Thyroid gland (tissue), 4 donors: ENCODE measurements at regions not wholly inside any gene's neighbourhood (a gene's known extent, or its start where the extent isn't known, plus 50 kb on each side); places are given as distances from the start of the nearest gene placed in this dataset.

Experiments
- DNase-seq, 2 donors: peaks; one replicate each; pipeline ENCODE4 v3.0.0-alpha.2; 2019
- H3K27ac ChIP-seq, 3 donors: fragments of 200-600 bp; sonication (generic); 1 replicate in 2 of 3; 2 replicates in 1 of 3; pipeline ENCODE4 v1.5.1; 2016 to 2019; ENCODE audit warnings: mild to moderate bottlenecking in 1 of 3, moderate library complexity in 1 of 3
- H3K27me3 ChIP-seq: fragments of 200-600 bp; sonication (generic); one replicate; pipeline ENCODE4 v1.5.1; 2019
- H3K36me3 ChIP-seq, 2 donors: fragments of 200-600 bp; sonication (generic); one replicate each; pipeline ENCODE4 v1.5.1; 2016 to 2019
- H3K4me1 ChIP-seq, 2 donors: fragments of 200-600 bp; sonication (generic); one replicate each; pipeline ENCODE4 v1.5.1; 2017 to 2019
- H3K4me3 ChIP-seq, 3 donors: fragments of 200-600 bp; sonication (generic); replicated peaks in 1 of 3; 1 replicate in 2 of 3; 2 replicates in 1 of 3; pipeline ENCODE4 v1.5.1; 2016; ENCODE audit warnings: mild to moderate bottlenecking in 1 of 3
- H3K9me3 ChIP-seq: fragments of 200-600 bp; sonication (generic); one replicate; pipeline ENCODE4 v1.5.1; 2017
- POLR2A ChIP-seq, 2 donors: fragments of 450-650 bp; IDR thresholded peaks; one replicate each; pipeline ENCODE4 v1.6.1; 2017; ENCODE audit warnings: antibody characterized with exemption in 2 of 2, mild to moderate bottlenecking in 2 of 2, moderate library complexity in 1 of 2
- WGBS, 2 donors: methylation state at CpG; one replicate each; pipeline ENCODE4 v1.1.5; 2017; 5-methylcytosine and 5-hydroxymethylcytosine counted together
- intact Hi-C: fragments of 100-400 bp; cut with DNase I; formaldehyde crosslinking; loops from one replicate; pipeline ENCODE4 v1.15.1; 2023
- TF ChIP-seq, protein P1 (sequence below), 6 experiments: fragments of 200-600 bp in 3 of 6; fragments of 450-650 bp in 3 of 6; sonication (generic) in 3 of 6; IDR thresholded peaks; one replicate each; pipeline ENCODE4 v1.5.1; 2016 to 2019; ENCODE audit warnings: antibody characterized with exemption in 6 of 6, mild to moderate bottlenecking in 2 of 6, inconsistent platforms in 1 of 6, moderate library complexity in 1 of 6

DNA sequence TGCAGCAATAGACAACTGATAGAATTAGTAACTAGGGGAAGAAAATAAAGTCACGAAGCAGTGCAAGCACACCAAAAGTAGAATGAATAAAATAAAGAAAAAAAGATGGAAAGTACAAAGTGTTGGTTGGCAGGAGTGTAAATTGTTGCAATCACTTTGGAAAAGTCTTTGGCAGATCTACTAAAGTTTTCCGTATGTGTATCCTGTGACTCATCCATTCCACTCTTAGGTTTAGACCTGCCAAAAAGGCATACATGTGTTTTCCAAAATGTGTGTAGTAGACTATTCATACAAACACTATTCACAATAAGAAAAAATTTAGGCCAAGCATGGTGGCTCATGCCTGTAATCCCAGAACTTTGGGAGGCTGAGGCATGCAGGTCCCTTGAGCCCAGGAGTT lies 282.1 kb upstream of the FSIP2 start:
- no peaks in the 10 kb centered on the region for H3K36me3 ChIP-seq
- intact Hi-C loops = no loop called here
- H3K9me3 ChIP-seq = no peaks in the 10 kb centered on the region
- H3K4me3 ChIP-seq = no peak overlapping the region
- DNase-seq = no peak
- WGBS, 2 donors = 70 to 82% methylated on average over 2 of the region's 2 CpGs
- H3K27ac ChIP-seq = no peak overlapping the region
- no peaks in the 10 kb centered on the region for H3K27me3 ChIP-seq
- no peaks in the 10 kb centered on the region for H3K4me1 ChIP-seq
- no peak for TF ChIP-seq POLR2A (IDR thresholded peaks at IDR 0.05)
- TF ChIP-seq, protein P1, sequence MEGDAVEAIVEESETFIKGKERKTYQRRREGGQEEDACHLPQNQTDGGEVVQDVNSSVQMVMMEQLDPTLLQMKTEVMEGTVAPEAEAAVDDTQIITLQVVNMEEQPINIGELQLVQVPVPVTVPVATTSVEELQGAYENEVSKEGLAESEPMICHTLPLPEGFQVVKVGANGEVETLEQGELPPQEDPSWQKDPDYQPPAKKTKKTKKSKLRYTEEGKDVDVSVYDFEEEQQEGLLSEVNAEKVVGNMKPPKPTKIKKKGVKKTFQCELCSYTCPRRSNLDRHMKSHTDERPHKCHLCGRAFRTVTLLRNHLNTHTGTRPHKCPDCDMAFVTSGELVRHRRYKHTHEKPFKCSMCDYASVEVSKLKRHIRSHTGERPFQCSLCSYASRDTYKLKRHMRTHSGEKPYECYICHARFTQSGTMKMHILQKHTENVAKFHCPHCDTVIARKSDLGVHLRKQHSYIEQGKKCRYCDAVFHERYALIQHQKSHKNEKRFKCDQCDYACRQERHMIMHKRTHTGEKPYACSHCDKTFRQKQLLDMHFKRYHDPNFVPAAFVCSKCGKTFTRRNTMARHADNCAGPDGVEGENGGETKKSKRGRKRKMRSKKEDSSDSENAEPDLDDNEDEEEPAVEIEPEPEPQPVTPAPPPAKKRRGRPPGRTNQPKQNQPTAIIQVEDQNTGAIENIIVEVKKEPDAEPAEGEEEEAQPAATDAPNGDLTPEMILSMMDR (IDR thresholded peaks at IDR 0.05) = no peak

DNA sequence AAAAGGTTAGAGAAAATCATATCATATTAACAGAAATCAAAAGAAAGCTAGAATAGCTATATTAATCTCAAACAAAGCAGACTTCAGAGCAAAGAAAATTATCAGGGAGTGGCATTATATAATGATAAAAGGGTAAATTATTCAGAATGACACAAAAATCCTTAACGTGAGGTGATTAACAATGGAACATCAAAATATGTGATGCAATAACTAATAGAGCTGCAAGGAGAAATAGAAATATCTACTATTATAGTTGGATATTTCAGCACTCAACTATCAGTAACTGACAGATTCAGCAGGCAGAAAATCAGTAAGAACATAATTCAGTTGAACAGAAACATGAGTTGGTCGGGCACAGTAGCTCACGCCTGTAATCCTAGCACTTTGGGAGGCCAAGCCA lies 275.1 kb upstream of the FSIP2 start:
- Histone ChIP-seq H3K9me3 (no peaks in the 10 kb centered on the region), H3K27me3 (no peaks in the 10 kb centered on the region), H3K4me1 (no peaks in the 10 kb centered on the region), H3K36me3 (no peaks in the 10 kb centered on the region), H3K4me3 (no peak overlapping the region), H3K27ac (no peak overlapping the region)
- no peak for DNase-seq
- TF ChIP-seq, protein P1 (IDR thresholded peaks at IDR 0.05) = no peak
- no peak for TF ChIP-seq POLR2A (IDR thresholded peaks at IDR 0.05)
- intact Hi-C loops = no loop called here
- 92% methylated on average over 3 of the region's 3 CpGs for WGBS, 2 donors

DNA sequence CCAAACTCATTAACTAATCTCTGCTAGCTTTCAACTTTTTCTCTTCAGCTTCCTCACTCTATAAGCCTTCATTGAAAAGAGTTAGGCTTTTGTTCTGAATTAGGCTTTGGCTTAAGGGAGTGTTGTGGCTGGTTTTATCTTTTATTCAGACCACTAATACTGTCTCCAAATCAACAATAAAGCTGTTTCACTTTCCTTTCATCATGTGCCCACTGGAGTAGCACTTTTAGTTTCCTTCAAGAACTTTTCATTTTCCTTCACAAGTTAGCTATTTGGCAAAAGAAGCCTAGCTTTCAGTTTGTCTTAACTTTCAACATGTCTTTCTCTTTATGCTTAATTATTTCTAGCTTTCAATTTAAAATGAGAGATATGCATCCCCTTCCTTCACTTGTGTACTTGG lies 271.7 kb upstream of the FSIP2 start:
- Histone ChIP-seq H3K36me3 (no peaks in the 10 kb centered on the region), H3K4me1 (no peaks in the 10 kb centered on the region), H3K9me3 (no peaks in the 10 kb centered on the region), H3K4me3 (no peak overlapping the region), H3K27me3 (no peaks in the 10 kb centered on the region), H3K27ac (no peak overlapping the region)
- TF ChIP-seq POLR2A (IDR thresholded peaks at IDR 0.05) = no peak
- TF ChIP-seq, protein P1 (IDR thresholded peaks at IDR 0.05) = no peak
- intact Hi-C loops = no loop called here
- no peak for DNase-seq

DNA sequence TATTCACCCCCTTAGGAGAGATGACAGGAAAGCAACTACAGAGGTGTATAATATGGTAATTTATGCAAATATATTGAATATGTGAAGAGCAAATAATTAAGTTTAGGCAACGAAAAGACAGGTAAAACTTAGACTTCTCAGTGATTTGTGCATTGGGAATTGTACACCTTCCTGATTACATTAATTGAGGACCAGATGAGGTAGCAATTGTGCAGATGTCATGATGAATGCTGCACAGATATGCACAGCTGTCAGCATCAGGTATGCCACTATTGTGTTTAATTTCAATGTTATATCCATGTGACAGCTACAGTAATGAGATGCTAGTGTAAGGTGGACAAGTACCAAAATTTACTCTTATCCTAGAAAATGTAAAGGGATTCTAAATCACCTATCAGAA lies 267.2 kb upstream of the FSIP2 start:
- H3K4me3 ChIP-seq = no peak overlapping the region
- no peaks in the 10 kb centered on the region for H3K36me3 ChIP-seq
- 74 to 79% methylated on average over 1 of the region's 1 CpG for WGBS, 2 donors
- no peak for TF ChIP-seq POLR2A (IDR thresholded peaks at IDR 0.05)
- TF ChIP-seq, protein P1 (IDR thresholded peaks at IDR 0.05) = no peak
- no peaks in the 10 kb centered on the region for H3K27me3 ChIP-seq
- no peak for DNase-seq
- H3K4me1 ChIP-seq = no peaks in the 10 kb centered on the region
- intact Hi-C loops = no loop called here
- no peak overlapping the region for H3K27ac ChIP-seq
- no peaks in the 10 kb centered on the region for H3K9me3 ChIP-seq

DNA sequence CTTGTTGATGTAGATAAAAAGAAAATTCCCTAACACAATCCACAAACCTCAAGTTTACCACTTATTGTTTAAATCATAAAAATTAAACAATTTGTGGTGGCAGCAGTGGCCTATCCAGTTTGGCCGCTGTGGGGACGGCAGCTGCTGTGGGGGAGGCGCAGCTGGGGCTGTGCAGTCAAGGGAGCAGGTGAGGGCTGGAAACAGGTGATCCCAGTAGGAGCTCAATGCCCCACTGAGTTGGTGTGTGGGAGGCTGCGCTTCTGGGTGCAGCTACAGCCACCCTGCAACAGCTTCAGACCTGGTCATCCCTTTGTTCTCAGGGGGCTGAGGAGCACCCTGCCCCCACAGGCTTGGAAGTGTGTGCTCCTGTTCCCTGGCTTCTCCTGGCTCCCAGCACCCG lies 266.0 kb upstream of the FSIP2 start:
- 88 to 91% methylated on average over 4 to 5 of the region's 5 CpGs for WGBS, 2 donors
- no peaks in the 10 kb centered on the region for H3K36me3 ChIP-seq
- TF ChIP-seq, protein P1 (IDR thresholded peaks at IDR 0.05) = no peak
- no peak for TF ChIP-seq POLR2A (IDR thresholded peaks at IDR 0.05)
- intact Hi-C loops = no loop called here
- H3K9me3 ChIP-seq = no peaks in the 10 kb centered on the region
- no peaks in the 10 kb centered on the region for H3K27me3 ChIP-seq
- H3K4me3 ChIP-seq = no peak overlapping the region
- H3K27ac ChIP-seq = no peak overlapping the region
- DNase-seq = no peak
- no peaks in the 10 kb centered on the region for H3K4me1 ChIP-seq
